Uterus (tissue), 3 donors: ENCODE measurements at regions not wholly inside any gene's neighbourhood (a gene's known extent, or its start where the extent isn't known, plus 50 kb on each side); places are given as distances from the start of the nearest gene placed in this dataset.

Experiments used
- DNase-seq, 2 donors: peaks; one replicate each; pipeline ENCODE4 v3.0.0-alpha.2; 2019 to 2020
- H3K27ac ChIP-seq, 2 donors: fragments of 200-600 bp; sonication (generic); 1 replicate in 1 of 2; 2 replicates in 1 of 2; pipeline ENCODE4 v1.5.1; 2016 to 2018
- H3K27me3 ChIP-seq, 2 donors: fragments of 200-600 bp; sonication (generic); one replicate each; pipeline ENCODE4 v1.5.1; 2018 to 2019; ENCODE audit warnings: control low read depth in 1 of 2
- H3K36me3 ChIP-seq, 2 donors: fragments of 200-600 bp; sonication (generic); one replicate each; pipeline ENCODE4 v1.5.1; 2019; ENCODE audit warnings: control low read depth in 1 of 2
- H3K4me1 ChIP-seq, 2 donors: fragments of 200-600 bp; sonication (generic); one replicate each; pipeline ENCODE4 v1.5.1; 2018 to 2019; ENCODE audit warnings: control low read depth in 1 of 2
- H3K4me3 ChIP-seq, 2 donors: fragments of 200-600 bp; sonication (generic); 1 replicate in 1 of 2; 2 replicates in 1 of 2; pipeline ENCODE4 v1.5.1; 2018 to 2019; ENCODE audit warnings: mild to moderate bottlenecking in 1 of 2
- H3K9me3 ChIP-seq, 2 donors: fragments of 200-600 bp; sonication (generic); one replicate each; pipeline ENCODE4 v1.5.1; 2019; ENCODE audit warnings: control low read depth in 1 of 2
- POLR2A ChIP-seq, 2 donors: fragments of 450-650 bp; IDR thresholded peaks; one replicate each; pipeline ENCODE4 v1.6.1; 2016; ENCODE audit warnings: antibody characterized with exemption in 2 of 2, mild to moderate bottlenecking in 1 of 2, moderate library complexity in 1 of 2
- intact Hi-C: fragments of 100-400 bp; cut with DNase I; formaldehyde crosslinking; loops from one replicate; pipeline ENCODE4 v1.15.1; 2023; ENCODE audit warnings: low total_unique reads
- TF ChIP-seq, protein P1 (sequence below), 4 experiments: fragments of 200-600 bp in 2 of 4; fragments of 450-650 bp in 2 of 4; sonication (generic) in 2 of 4; IDR thresholded peaks; one replicate each; pipeline ENCODE4 v1.5.1; 2016 to 2019; ENCODE audit warnings: antibody characterized with exemption in 4 of 4, mild to moderate bottlenecking in 2 of 4, moderate library complexity in 1 of 4
- donor health status: DM: yes; HTN: yes; CAD: no.

DNA sequence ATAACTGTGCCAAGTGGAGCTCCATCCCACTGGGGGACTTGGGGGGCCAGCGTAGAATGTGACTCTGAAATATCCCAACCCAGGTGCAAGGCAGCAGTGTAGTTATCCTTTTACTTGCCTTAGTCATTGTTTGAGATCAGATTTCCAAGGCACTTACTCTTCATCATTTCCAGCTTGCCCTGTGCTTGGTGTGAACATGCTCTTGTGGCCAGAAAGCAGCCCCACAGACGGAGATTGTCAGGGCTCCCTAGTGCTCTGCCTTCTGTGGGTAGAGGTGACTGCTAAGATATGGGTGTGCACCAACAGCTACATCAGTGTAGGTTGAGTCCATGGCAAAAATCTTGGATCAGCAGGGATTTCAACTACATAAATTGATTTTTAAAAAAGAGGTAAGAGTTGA lies 2010.0 kb upstream of the PIK3C3 start:
- no peaks in the 10 kb centered on the region for H3K4me1 ChIP-seq
- H3K9me3 ChIP-seq = no peaks in the 10 kb centered on the region
- H3K27ac ChIP-seq = no peak overlapping the region
- no peak for TF ChIP-seq POLR2A (IDR thresholded peaks at IDR 0.05)
- TF ChIP-seq, protein P1, sequence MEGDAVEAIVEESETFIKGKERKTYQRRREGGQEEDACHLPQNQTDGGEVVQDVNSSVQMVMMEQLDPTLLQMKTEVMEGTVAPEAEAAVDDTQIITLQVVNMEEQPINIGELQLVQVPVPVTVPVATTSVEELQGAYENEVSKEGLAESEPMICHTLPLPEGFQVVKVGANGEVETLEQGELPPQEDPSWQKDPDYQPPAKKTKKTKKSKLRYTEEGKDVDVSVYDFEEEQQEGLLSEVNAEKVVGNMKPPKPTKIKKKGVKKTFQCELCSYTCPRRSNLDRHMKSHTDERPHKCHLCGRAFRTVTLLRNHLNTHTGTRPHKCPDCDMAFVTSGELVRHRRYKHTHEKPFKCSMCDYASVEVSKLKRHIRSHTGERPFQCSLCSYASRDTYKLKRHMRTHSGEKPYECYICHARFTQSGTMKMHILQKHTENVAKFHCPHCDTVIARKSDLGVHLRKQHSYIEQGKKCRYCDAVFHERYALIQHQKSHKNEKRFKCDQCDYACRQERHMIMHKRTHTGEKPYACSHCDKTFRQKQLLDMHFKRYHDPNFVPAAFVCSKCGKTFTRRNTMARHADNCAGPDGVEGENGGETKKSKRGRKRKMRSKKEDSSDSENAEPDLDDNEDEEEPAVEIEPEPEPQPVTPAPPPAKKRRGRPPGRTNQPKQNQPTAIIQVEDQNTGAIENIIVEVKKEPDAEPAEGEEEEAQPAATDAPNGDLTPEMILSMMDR (IDR thresholded peaks at IDR 0.05) = no peak
- no peak for DNase-seq
- no peak overlapping the region for H3K4me3 ChIP-seq
- no peaks in the 10 kb centered on the region for H3K27me3 ChIP-seq
- H3K36me3 ChIP-seq = no peaks in the 10 kb centered on the region
- intact Hi-C loops = no loop called here

DNA sequence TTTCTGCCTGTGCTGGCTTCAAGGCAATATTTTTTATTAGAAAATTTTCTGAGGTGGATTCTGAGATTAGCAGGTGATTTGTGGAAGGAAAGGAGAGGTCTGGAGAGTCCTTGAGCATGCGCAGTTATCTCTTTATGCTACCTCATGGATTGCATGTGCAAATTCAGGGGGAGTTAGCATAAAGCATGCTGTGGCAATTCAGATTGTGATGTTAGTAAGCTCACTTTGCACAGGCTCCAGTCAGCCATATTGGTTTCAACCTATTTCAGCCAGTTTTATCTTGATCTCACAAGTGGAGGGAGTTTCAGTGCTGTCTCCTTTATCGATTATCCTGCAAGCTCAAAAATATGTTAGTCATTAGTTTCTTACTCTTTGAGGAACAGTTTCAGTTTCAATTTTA lies 2012.3 kb upstream of the PIK3C3 start:
- H3K9me3 ChIP-seq = no peaks in the 10 kb centered on the region
- no peak overlapping the region for H3K27ac ChIP-seq
- no peaks in the 10 kb centered on the region for H3K4me1 ChIP-seq
- H3K4me3 ChIP-seq = no peak overlapping the region
- no peak for DNase-seq
- H3K36me3 ChIP-seq = no peaks in the 10 kb centered on the region
- TF ChIP-seq POLR2A (IDR thresholded peaks at IDR 0.05) = no peak
- TF ChIP-seq, protein P1 (IDR thresholded peaks at IDR 0.05) = no peak
- no peaks in the 10 kb centered on the region for H3K27me3 ChIP-seq
- intact Hi-C loops = no loop called here

DNA sequence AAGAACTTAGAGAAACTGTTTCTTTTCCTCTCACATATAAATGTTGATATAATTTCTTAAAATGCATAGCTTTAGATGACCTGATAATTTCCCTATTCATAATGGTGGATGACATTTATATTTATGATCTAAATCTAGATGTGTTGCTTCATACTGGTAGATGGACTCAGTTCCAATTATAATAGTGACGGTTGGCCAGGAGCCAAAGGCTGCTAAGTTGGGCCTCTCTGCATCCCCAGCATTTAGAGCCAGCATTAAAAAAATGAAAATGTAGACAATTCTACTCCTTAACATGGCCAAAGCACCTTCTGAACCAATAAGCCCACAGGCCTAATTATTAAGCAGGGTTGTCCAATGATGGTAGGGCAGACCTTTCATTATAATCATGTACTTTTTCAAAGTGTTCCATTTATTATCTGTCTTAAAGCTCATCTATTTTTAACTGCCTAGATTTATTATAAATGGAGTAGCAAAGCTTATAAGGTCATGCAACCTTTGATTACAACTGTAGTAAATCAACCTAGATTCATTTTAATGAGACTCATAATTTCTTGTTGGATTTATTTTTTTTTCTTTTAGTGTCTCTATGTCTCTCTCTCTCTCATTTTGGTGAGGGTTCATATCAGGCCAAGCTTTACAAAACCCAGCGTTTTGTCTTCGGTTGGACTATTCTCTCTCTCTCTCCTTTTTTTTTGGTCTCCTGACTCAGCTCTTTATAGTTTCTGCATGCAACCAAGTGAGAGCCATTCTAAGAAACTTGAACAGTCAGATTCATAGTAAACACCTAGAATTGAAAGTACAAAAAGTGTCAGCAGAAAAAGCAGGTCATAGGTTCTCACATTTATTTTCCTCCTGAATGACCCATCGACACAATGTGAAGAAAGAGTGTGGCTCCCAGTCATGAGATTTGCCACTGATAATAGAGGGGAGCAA lies 2016.1 kb upstream of the PIK3C3 start:
- TF ChIP-seq, protein P1 (IDR thresholded peaks at IDR 0.05) = no peak
- no peak for TF ChIP-seq POLR2A (IDR thresholded peaks at IDR 0.05)
- H3K4me1 ChIP-seq = no peaks in the 10 kb centered on the region
- no peaks in the 10 kb centered on the region for H3K27me3 ChIP-seq
- no peaks in the 10 kb centered on the region for H3K9me3 ChIP-seq
- H3K27ac ChIP-seq = no peak overlapping the region
- no peak for DNase-seq
- H3K4me3 ChIP-seq = no peak overlapping the region
- intact Hi-C loops = no loop called here
- H3K36me3 ChIP-seq = no peaks in the 10 kb centered on the region

DNA sequence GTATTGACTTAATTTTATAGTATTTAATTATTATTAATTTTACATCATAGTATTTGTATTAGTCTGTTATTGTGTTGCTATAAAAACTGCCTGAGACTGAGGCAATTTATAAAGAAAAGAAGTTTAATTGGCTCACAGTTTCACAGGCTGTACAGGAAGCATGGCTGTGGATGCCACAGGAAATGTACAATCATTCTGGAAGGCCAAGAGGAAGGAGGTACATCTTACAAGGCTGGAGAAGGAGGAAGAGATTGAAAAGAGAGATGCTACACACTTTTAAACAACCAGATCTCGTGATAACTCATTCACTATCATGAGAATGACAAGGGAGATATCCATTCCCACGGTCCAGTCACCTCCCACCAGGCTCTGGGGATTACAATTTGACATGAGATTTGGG lies 2019.4 kb upstream of the PIK3C3 start:
- H3K9me3 ChIP-seq = no peaks in the 10 kb centered on the region
- TF ChIP-seq, protein P1 (IDR thresholded peaks at IDR 0.05) = no peak
- no peak for TF ChIP-seq POLR2A (IDR thresholded peaks at IDR 0.05)
- intact Hi-C loops = no loop called here
- DNase-seq = no peak
- no peaks in the 10 kb centered on the region for H3K36me3 ChIP-seq
- H3K4me3 ChIP-seq = no peak overlapping the region
- H3K27me3 ChIP-seq = no peaks in the 10 kb centered on the region
- no peaks in the 10 kb centered on the region for H3K4me1 ChIP-seq
- no peak overlapping the region for H3K27ac ChIP-seq

DNA sequence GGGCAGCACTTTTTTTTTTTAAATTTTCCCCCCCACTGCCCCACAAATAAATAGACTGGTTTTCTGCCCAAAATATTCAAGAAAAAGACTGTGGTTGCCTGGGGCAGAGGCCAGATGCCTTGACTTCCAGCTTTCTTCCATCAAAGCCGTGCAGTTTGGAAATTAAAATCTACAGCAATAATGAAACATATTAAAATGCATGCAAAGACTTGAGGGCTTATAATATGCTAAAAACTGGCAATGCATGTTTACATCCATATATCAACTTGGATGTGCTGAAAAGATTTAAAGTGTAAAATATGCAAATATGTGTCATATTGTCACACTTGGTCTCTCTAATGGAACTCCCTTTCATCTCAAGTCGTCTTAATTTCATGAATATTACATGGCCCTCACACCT lies 2036.2 kb upstream of the PIK3C3 start:
- Histone ChIP-seq H3K9me3 (no peaks in the 10 kb centered on the region), H3K4me3 (no peak overlapping the region), H3K36me3 (no peaks in the 10 kb centered on the region), H3K4me1 (no peaks in the 10 kb centered on the region), H3K27ac (no peak overlapping the region), H3K27me3 (no peaks in the 10 kb centered on the region)
- TF ChIP-seq POLR2A (IDR thresholded peaks at IDR 0.05) = no peak
- TF ChIP-seq, protein P1 (IDR thresholded peaks at IDR 0.05) = no peak
- intact Hi-C loops = no loop called here
- no peak for DNase-seq
